HEK293 (cell line): ENCODE measurements at regions not wholly inside any gene's neighbourhood (a gene's known extent, or its start where the extent isn't known, plus 50 kb on each side); places are given as distances from the start of the nearest gene placed in this dataset.

Experiments
- RBAK ChIP-seq: fragments of 450-650 bp; formaldehyde crosslinking; IDR thresholded peaks from 2 replicates; pipeline ENCODE4 v1.5.1; 2016; ENCODE audit warnings: missing biosample characterization, missing genetic modification characterization
- TF ChIP-seq, protein P1 (sequence below): fragments of 450-650 bp; formaldehyde crosslinking; IDR thresholded peaks from 2 replicates; pipeline ENCODE4 v1.5.1; 2016; ENCODE audit warnings: missing biosample characterization, missing genetic modification characterization

DNA sequence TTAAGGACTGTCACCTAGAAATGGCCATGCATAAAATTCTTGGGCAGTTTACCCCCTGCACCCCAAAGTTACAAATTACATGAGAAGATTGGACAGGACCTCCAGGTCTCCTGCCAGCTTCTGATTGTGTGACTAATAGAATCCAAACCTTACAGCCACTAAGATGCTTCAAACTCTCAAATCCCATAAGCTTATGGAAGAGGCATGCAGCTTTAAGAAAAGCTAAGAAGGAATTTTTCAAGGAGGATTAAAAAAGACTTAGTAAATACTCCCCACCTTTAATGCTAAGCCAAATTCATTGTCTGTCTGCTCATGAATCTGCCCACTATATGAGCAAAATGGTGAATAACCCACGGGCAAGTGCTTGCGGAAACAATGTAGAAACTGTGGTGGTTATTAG, 86.3 kb downstream of the MAIP1 start:
- TF ChIP-seq, protein P1, sequence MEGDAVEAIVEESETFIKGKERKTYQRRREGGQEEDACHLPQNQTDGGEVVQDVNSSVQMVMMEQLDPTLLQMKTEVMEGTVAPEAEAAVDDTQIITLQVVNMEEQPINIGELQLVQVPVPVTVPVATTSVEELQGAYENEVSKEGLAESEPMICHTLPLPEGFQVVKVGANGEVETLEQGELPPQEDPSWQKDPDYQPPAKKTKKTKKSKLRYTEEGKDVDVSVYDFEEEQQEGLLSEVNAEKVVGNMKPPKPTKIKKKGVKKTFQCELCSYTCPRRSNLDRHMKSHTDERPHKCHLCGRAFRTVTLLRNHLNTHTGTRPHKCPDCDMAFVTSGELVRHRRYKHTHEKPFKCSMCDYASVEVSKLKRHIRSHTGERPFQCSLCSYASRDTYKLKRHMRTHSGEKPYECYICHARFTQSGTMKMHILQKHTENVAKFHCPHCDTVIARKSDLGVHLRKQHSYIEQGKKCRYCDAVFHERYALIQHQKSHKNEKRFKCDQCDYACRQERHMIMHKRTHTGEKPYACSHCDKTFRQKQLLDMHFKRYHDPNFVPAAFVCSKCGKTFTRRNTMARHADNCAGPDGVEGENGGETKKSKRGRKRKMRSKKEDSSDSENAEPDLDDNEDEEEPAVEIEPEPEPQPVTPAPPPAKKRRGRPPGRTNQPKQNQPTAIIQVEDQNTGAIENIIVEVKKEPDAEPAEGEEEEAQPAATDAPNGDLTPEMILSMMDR (tag by site-specific recombination) = no peak
- TF ChIP-seq RBAK (tag by site-specific recombination) = no peak
